HepG2 (cell line): ENCODE measurements at regions not wholly inside any gene's neighbourhood (a gene's known extent, or its start where the extent isn't known, plus 50 kb on each side); places are given as distances from the start of the nearest gene placed in this dataset.

Source experiments
- ATAC-seq: fragments of 200-7000 bp; cut with Tn5 transposase; 3 replicates; pipeline ENCODE4 v1.9.1; 2020; ENCODE audit warnings: mild to moderate bottlenecking, moderate library complexity
- BruUV-seq: library from RNA; stranded (reverse); fragments of 400-500 nt; replicated peaks from 2 replicates; lab custom pipeline; 2021; lab: Mats Ljungman, UMichigan
- CTCF ChIA-PET: fragments of 300-600 bp; formaldehyde crosslinking; extraction: SDS; loops from one replicate; lab custom pipeline; 2021; ENCODE audit warnings: low total read pairs, inconsistent platforms, low intra/inter-chr PET ratio; lab: Yijun Ruan, JAX
- POLR2A ChIA-PET: fragments of 350-600 bp; sonication (Branson Sonifier 250); formaldehyde crosslinking; loops from one replicate; lab custom pipeline; 2020; ENCODE audit warnings: antibody characterized with exemption, inconsistent platforms; lab: Yijun Ruan, JAX
- DNase-seq: peaks from one replicate; pipeline ENCODE4 v3.0.0-alpha.2; 2015; ENCODE audit warnings: low spot score
- FAIRE-seq: peaks from 3 replicates; lab custom pipeline; 2011; peaks lifted over from hg19 to GRCh38; lab: Jason Lieb, UNC
- H2AFZ ChIP-seq: one replicate; pipeline ENCODE4 v1.6.1; 2011; ENCODE audit warnings: low read length, inconsistent platforms
- H3K27ac ChIP-seq: fragments of 300-600 bp; 3 replicates; pipeline ENCODE4 v1.8.0; 2011; ENCODE audit warnings: mixed run types, mild to moderate bottlenecking, mixed read lengths, low read length, inconsistent platforms; ENCODE audit not compliant: insufficient read depth; ENCODE audit errors: extremely low read length
- H3K27me3 ChIP-seq, 2 experiments: fragments of 200-600 bp in 1 of 2; 2 replicates in 1 of 2; 3 replicates in 1 of 2; pipeline versions ENCODE4 v1.6.0 to v1.8.0; 2011; ENCODE audit warnings: low read length in 2 of 2, mild to moderate bottlenecking in 2 of 2, moderate library complexity in 2 of 2, inconsistent platforms in 1 of 2; ENCODE audit not compliant: insufficient read depth in 2 of 2, control insufficient read depth in 1 of 2
- H3K36me3 ChIP-seq, 2 experiments: fragments of 200-600 bp in 1 of 2; replicated peaks in 1 of 2; 2 replicates in 1 of 2; 3 replicates in 1 of 2; pipeline versions ENCODE4 v1.5.1 to v1.8.0; 2011; ENCODE audit warnings: low read length in 2 of 2, inconsistent platforms in 1 of 2; ENCODE audit not compliant: insufficient read depth in 2 of 2, control insufficient read depth in 1 of 2
- H3K4me1 ChIP-seq: 2 replicates; pipeline ENCODE4 v1.5.1; 2012; ENCODE audit warnings: low read length, inconsistent platforms; ENCODE audit not compliant: insufficient read depth
- H3K4me2 ChIP-seq: 2 replicates; pipeline ENCODE4 v1.6.0; 2011; ENCODE audit warnings: low read depth, low read length, inconsistent platforms
- H3K4me3 ChIP-seq, 3 experiments: fragments of 200-600 bp in 1 of 3; sonication (generic), shearing (Covaris generic) in 1 of 3; replicated peaks in 1 of 3; 2 replicates each; pipeline ENCODE4 v1.5.1; 2011 to 2016; ENCODE audit warnings: low read length in 3 of 3, inconsistent platforms in 2 of 3, low read depth in 2 of 3, mild to moderate bottlenecking in 2 of 3, control low read depth in 1 of 3, mixed read lengths in 1 of 3; ENCODE audit not compliant: insufficient read depth in 1 of 3
- H3K79me2 ChIP-seq: one replicate; pipeline ENCODE4 v1.6.1; 2011; ENCODE audit warnings: low read length, inconsistent platforms; ENCODE audit not compliant: insufficient read depth
- H3K9ac ChIP-seq: 2 replicates; pipeline ENCODE4 v1.6.0; 2011; ENCODE audit warnings: mild to moderate bottlenecking, low read depth, low read length, inconsistent platforms; ENCODE audit not compliant: insufficient read depth
- H3K9me3 ChIP-seq: 2 replicates; pipeline ENCODE4 v1.5.1; 2012; ENCODE audit warnings: mild to moderate bottlenecking, low read length
- H4K20me1 ChIP-seq: 2 replicates; pipeline ENCODE4 v1.6.0; 2011; ENCODE audit warnings: inconsistent platforms, mild to moderate bottlenecking, low read length, moderate library complexity; ENCODE audit not compliant: insufficient read depth
- ASH2L ChIP-seq: fragments of 300-600, 200-600 bp; sonication (generic); IDR thresholded peaks from 2 replicates; pipeline ENCODE4 v1.7.0; 2017; ENCODE audit warnings: low read depth, mild to moderate bottlenecking, moderate library complexity, mixed read lengths, low read length; ENCODE audit not compliant: insufficient read length
- BRD4 ChIP-seq: sonication (generic); formaldehyde crosslinking; IDR thresholded peaks from 2 replicates; pipeline ENCODE4 v1.4.0; 2020; ENCODE audit warnings: missing genetic modification reagents
- HMGA1 ChIP-seq: sonication (generic); formaldehyde crosslinking; conservative IDR thresholded peaks from 2 replicates; pipeline ENCODE4 v1.4.0; 2020; ENCODE audit warnings: missing genetic modification reagents
- KDM6A ChIP-seq: IDR thresholded peaks from 2 replicates; pipeline ENCODE4 v1.6.1; 2016; ENCODE audit warnings: low read depth
- NAIF1 ChIP-seq: sonication (generic); formaldehyde crosslinking; IDR thresholded peaks from 2 replicates; pipeline ENCODE4 v1.5.0; 2020; ENCODE audit warnings: mild to moderate bottlenecking, missing genetic modification reagents, borderline replicate concordance
- RAD21 ChIP-seq: fragments of 450-650 bp; formaldehyde crosslinking; IDR thresholded peaks from 2 replicates; pipeline ENCODE4 v1.5.0; 2020; ENCODE audit warnings: mild to moderate bottlenecking
- ZMAT3 ChIP-seq: sonication (generic); formaldehyde crosslinking; conservative IDR thresholded peaks from 2 replicates; pipeline ENCODE4 v1.7.0; 2021; ENCODE audit warnings: missing genetic modification reagents
- ZZZ3 ChIP-seq: sonication (generic); formaldehyde crosslinking; IDR thresholded peaks from 2 replicates; pipeline ENCODE4 v1.4.0; 2020; ENCODE audit warnings: missing genetic modification reagents, mild to moderate bottlenecking, borderline replicate concordance
- WGBS: methylation state at CpG from one replicate; pipeline ENCODE4 v1.1.6; 2017; ENCODE audit warnings: low lambda C conversion rate; 5-methylcytosine and 5-hydroxymethylcytosine counted together
- in situ Hi-C: cut with HindIII; loops from 2 replicates; pipeline ENCODE4 v1.10.0; 2017; ENCODE audit warnings: low pct_unique_long_range_greater_than_20kb; ENCODE audit not compliant: extremely low pct_ligation_motif_present
- intact Hi-C: fragments of 100-400 bp; cut with micrococcal nuclease; formaldehyde crosslinking; loops from one replicate; pipeline ENCODE4 v1.10.0; 2022; ENCODE audit not compliant: unreplicated experiment

DNA sequence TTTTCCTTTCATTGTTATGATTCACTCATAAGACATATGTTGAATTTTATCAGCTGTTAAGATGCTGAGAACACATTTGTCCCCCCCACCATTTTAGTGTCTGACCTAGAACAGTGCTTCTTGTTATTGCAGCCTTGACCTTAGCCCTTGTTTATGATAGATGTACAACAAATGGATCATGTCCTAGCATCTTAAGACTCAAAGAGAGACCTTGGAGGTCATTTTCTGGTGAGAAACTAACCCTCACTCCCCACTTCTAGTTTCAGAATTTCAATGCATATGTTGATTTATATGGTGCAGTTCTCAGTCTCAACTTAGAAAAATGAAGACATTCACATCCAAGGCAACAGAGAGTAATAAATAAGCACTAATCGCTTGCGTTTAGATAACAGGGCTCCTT, 391.2 kb downstream of the AEBP2 start (continued):
- TF ChIP-seq KDM6A (CRISPR knock-in tag) = no peak
- TF ChIP-seq, all 625 proteins: peak for 0

DNA sequence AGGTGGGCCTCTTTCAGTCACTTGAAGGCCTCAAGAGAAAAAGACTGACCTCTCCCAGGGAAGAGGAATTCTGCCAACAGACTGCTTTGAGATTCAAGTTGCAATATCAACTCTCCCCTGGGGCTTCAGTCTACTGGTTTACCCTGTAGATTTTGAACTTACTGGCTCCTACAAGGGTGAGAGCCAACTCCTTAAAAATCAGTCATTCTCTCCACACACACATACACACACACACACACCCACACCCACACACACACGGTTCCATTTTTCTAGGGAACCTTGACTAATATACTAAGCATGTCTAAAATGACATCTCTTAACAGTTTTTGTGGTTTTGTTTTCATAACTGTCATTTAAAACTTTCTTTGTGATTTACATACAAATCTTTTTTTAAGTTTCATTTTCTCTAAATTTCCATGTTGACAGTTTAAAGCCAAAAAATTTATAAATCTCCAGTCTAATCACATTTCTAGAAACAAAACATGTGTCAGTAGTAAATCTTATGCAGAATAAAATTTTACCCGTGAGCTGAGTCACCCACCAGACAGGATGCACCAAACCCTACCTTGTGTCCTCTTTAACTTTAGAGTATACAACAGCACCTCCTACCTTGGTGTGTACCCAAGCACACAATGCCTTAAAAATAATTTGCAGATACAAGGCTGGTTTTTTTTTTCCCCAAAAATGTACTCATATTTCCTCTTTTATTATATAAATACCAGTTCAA, 394.6 kb downstream of the AEBP2 start:
- ChIA-PET CTCF (no interaction called here), POLR2A (no interaction called here)
- no peak for FAIRE-seq
- Histone ChIP-seq H3K9ac (no peak overlapping the region), H3K4me1 (no peaks in the 10 kb centered on the region), H4K20me1 (no peaks in the 10 kb centered on the region), H3K9me3 (no peaks in the 10 kb centered on the region), H3K4me3 (no peak overlapping the region), H3K79me2 (no peaks in the 10 kb centered on the region), H3K36me3 (no peaks in the 10 kb centered on the region), H3K4me2 (no peak overlapping the region), H3K27ac (no peak overlapping the region), H3K27me3 (no peaks in the 10 kb centered on the region), H2AFZ (no peak overlapping the region)
- no peak for ATAC-seq
- no TSS peak for BruUV-seq
- in situ Hi-C loops (no loop called here), intact Hi-C loops (no loop called here)
- 0% methylated on average over 2 of the region's 2 CpGs for WGBS
- TF ChIP-seq NAIF1 (CRISPR knock-in tag) (no peak), HMGA1 (CRISPR knock-in tag) (no peak)
- no peak for DNase-seq

DNA sequence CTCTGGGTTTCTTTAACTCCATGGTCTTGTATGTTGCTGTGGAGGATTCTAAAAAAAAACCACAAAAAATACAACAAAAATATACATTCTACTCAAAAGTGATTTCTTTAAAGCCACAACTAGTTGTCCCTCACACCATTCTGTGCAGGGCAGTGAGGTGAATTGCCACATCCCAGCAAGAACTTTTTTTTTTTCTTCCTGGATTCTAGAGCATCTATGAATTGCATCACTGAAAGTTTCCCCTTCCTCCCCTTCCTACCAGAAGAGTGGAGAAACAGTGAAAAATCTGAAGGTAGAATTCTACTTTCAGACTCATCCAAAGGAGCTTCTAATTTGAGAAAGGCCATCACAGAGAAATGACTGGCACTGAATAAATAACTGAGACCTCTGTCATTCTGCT, 395.3 kb downstream of the AEBP2 start:
- ATAC-seq = no peak
- H4K20me1 ChIP-seq = no peaks in the 10 kb centered on the region
- no peaks in the 10 kb centered on the region for H3K4me1 ChIP-seq
- intact Hi-C loops = no loop called here
- POLR2A ChIA-PET = no interaction called here
- BruUV-seq = no TSS peak
- no peak for TF ChIP-seq ZMAT3
- TF ChIP-seq ZZZ3 (CRISPR knock-in tag) = no peak
- TF ChIP-seq BRD4 (CRISPR knock-in tag) = no peak
- TF ChIP-seq RAD21 (CRISPR knock-in tag) = no peak
- TF ChIP-seq ASH2L = no peak
- TF ChIP-seq, all 625 proteins: peak for 0
- CTCF ChIA-PET = no interaction called here
- Histone ChIP-seq H3K27ac (no peak overlapping the region), H3K9me3 (no peaks in the 10 kb centered on the region), H3K9ac (no peak overlapping the region), H3K4me2 (no peak overlapping the region), H3K36me3 (no peaks in the 10 kb centered on the region), H2AFZ (no peak overlapping the region), H3K4me3 (no peak overlapping the region), H3K27me3 (no peaks in the 10 kb centered on the region), H3K79me2 (no peaks in the 10 kb centered on the region)
- FAIRE-seq (no peak), DNase-seq (no peak)
- in situ Hi-C loops = no loop called here
